Fibroblast of lung (primary cell): ENCODE measurements at regions not wholly inside any gene's neighbourhood (a gene's known extent, or its start where the extent isn't known, plus 50 kb on each side); places are given as distances from the start of the nearest gene placed in this dataset.

Experiments used
- CTCF ChIP-seq, 2 donors: IDR thresholded peaks in 1 of 2; conservative IDR thresholded peaks in 1 of 2; 1 replicate in 1 of 2; 2 replicates in 1 of 2; pipeline ENCODE4 v1.5.1; 2011 to 2012; ENCODE audit warnings: low read length in 2 of 2, control low read depth in 1 of 2, inconsistent platforms in 1 of 2, low read depth in 1 of 2, mild to moderate bottlenecking in 1 of 2
- EZH2 ChIP-seq: IDR thresholded peaks from 2 replicates; pipeline ENCODE4 v1.5.1; 2012; ENCODE audit warnings: low read length, control low read depth, mild to moderate bottlenecking; ENCODE audit errors: missing control alignments

GRCh38 chr11:28677721-28678120, 569.5 kb downstream of the METTL15 start:
- TF ChIP-seq CTCF (conservative IDR thresholded peaks at IDR 0.05 in 1 of 2, IDR thresholded peaks at IDR 0.05 in 1 of 2; ENCODE audit: low read depth in 1 of 2, low read length in 2 of 2) = no peak
- TF ChIP-seq EZH2 = no peak
